H1 (cell line): ENCODE measurements at regions not wholly inside any gene's neighbourhood (a gene's known extent, or its start where the extent isn't known, plus 50 kb on each side); places are given as distances from the start of the nearest gene placed in this dataset.

Source experiments
- CTCF ChIA-PET: fragments of 300-600 bp; sonication (Branson Sonifier 250); formaldehyde crosslinking; loops from one replicate; lab custom pipeline; 2021; ENCODE audit not compliant: partially characterized antibody; lab: Charles Lee
- POLR2A ChIA-PET: fragments of 300-600 bp; sonication (Branson Sonifier 250); formaldehyde crosslinking; loops from one replicate; lab custom pipeline; 2021; ENCODE audit warnings: inconsistent platforms; ENCODE audit not compliant: partially characterized antibody; lab: Charles Lee
- DNase-seq, 2 experiments: peaks; one replicate each; pipeline versions ENCODE4 v3.0.0 to v3.0.0-alpha.2; 2010 to 2022; ENCODE audit warnings: low spot score in 2 of 2, low read depth in 1 of 2, mixed read lengths in 1 of 2
- FAIRE-seq: peaks from 2 replicates; lab custom pipeline; 2011; peaks lifted over from hg19 to GRCh38; lab: Jason Lieb, UNC
- H2AFZ ChIP-seq: 2 replicates; pipeline ENCODE4 v1.8.1; 2012; ENCODE audit warnings: low read length, inconsistent platforms
- H2AK5ac ChIP-seq: 2 replicates; pipeline ENCODE4 v1.6.1; 2013; ENCODE audit warnings: low read depth, low read length
- H2BK120ac ChIP-seq: replicated peaks from 2 replicates; pipeline ENCODE3; 2013; ENCODE audit warnings: low read depth, low read length, inconsistent platforms
- H2BK12ac ChIP-seq: 2 replicates; pipeline ENCODE4 v1.6.1; 2013; ENCODE audit warnings: low read depth, low read length
- H2BK15ac ChIP-seq: 2 replicates; pipeline ENCODE4 v1.6.1; 2013; ENCODE audit warnings: low read length
- H2BK20ac ChIP-seq: 2 replicates; pipeline ENCODE4 v1.6.1; 2013; ENCODE audit warnings: low read length
- H2BK5ac ChIP-seq: 2 replicates; pipeline ENCODE4 v1.6.1; 2013; ENCODE audit warnings: low read depth, low read length
- H3K14ac ChIP-seq: 2 replicates; pipeline ENCODE4 v1.6.1; 2013; ENCODE audit warnings: inconsistent platforms; ENCODE audit not compliant: insufficient read length
- H3K18ac ChIP-seq: 2 replicates; pipeline ENCODE4 v1.6.1; 2013; ENCODE audit warnings: low read length; ENCODE audit errors: extremely low read depth
- H3K23ac ChIP-seq: 2 replicates; pipeline ENCODE4 v1.6.1; 2013; ENCODE audit warnings: inconsistent platforms; ENCODE audit not compliant: insufficient read length
- H3K23me2 ChIP-seq: 2 replicates; pipeline ENCODE4 v1.6.1; 2013; ENCODE audit warnings: low read depth, low read length
- H3K27ac ChIP-seq: 2 replicates; pipeline ENCODE4 v1.6.1; 2011; ENCODE audit warnings: low read depth, low read length, inconsistent platforms
- H3K27me3 ChIP-seq, 4 experiments: replicated peaks in 1 of 4; 1 replicate in 1 of 4; 2 replicates in 3 of 4; pipeline versions ENCODE4 v1.6.1 to v1.8.1; 2011 to 2013; ENCODE audit warnings: low read length in 3 of 4, mild to moderate bottlenecking in 3 of 4, inconsistent platforms in 2 of 4, mixed read lengths in 2 of 4, moderate library complexity in 1 of 4; ENCODE audit not compliant: control insufficient read depth in 3 of 4, insufficient read depth in 3 of 4; ENCODE audit errors: extremely low read depth in 1 of 4
- H3K36me3 ChIP-seq, 4 experiments: 2 replicates each; pipeline versions ENCODE4 v1.6.1 to v1.8.1; 2011 to 2013; ENCODE audit warnings: mild to moderate bottlenecking in 4 of 4, low read length in 3 of 4, moderate library complexity in 2 of 4, control low read depth in 1 of 4, inconsistent platforms in 1 of 4; ENCODE audit not compliant: insufficient read depth in 4 of 4, control insufficient read depth in 2 of 4
- H3K4ac ChIP-seq: replicated peaks from 2 replicates; pipeline ENCODE3; 2013; ENCODE audit warnings: low read length, low read depth, mixed read lengths, inconsistent platforms; ENCODE audit not compliant: insufficient read length
- H3K4me1 ChIP-seq, 4 experiments: replicated peaks in 1 of 4; 1 replicate in 1 of 4; 2 replicates in 3 of 4; pipeline versions ENCODE4 v1.6.1 to v1.8.1; 2011 to 2013; ENCODE audit warnings: low read length in 3 of 4, inconsistent platforms in 2 of 4, mixed read lengths in 1 of 4; ENCODE audit not compliant: insufficient read depth in 4 of 4, control insufficient read depth in 3 of 4
- H3K4me2 ChIP-seq, 2 experiments: 2 replicates each; pipeline versions ENCODE4 v1.6.1 to v1.8.1; 2011 to 2013; ENCODE audit warnings: low read depth in 2 of 2, low read length in 2 of 2, control low read depth in 1 of 2, inconsistent platforms in 1 of 2, mild to moderate bottlenecking in 1 of 2; ENCODE audit not compliant: insufficient read depth in 1 of 2
- H3K4me3 ChIP-seq, 4 experiments: fragments of 200-600, 300-600 bp in 1 of 4; sonication (generic), shearing (Covaris generic), sonication (Bioruptor Twin) in 1 of 4; 2 replicates each; pipeline versions ENCODE4 v1.5.1 to v1.8.1; 2011 to 2016; ENCODE audit warnings: low read length in 4 of 4, low read depth in 3 of 4, control low read depth in 2 of 4, inconsistent platforms in 2 of 4, mild to moderate bottlenecking in 2 of 4, mixed read lengths in 1 of 4, moderate library complexity in 1 of 4; ENCODE audit not compliant: insufficient read depth in 2 of 4; ENCODE audit errors: extremely low read depth in 1 of 4
- H3K56ac ChIP-seq: replicated peaks from 2 replicates; pipeline ENCODE3; 2013; ENCODE audit warnings: low read depth, mild to moderate bottlenecking, mixed read lengths, low read length, inconsistent platforms; ENCODE audit not compliant: insufficient read length
- H3K79me1 ChIP-seq: 2 replicates; pipeline ENCODE4 v1.6.1; 2013; ENCODE audit warnings: low read depth, low read length, control low read depth
- H3K79me2 ChIP-seq, 2 experiments: 2 replicates each; pipeline versions ENCODE4 v1.6.1 to v1.8.1; 2012 to 2013; ENCODE audit warnings: low read length in 2 of 2, mild to moderate bottlenecking in 2 of 2, inconsistent platforms in 1 of 2; ENCODE audit not compliant: insufficient read depth in 2 of 2, control insufficient read depth in 1 of 2
- H3K9ac ChIP-seq, 4 experiments: replicated peaks in 1 of 4; 1 replicate in 1 of 4; 2 replicates in 3 of 4; pipeline versions ENCODE4 v1.6.1 to v1.8.1; 2011 to 2013; ENCODE audit warnings: low read depth in 3 of 4, low read length in 3 of 4, control low read depth in 2 of 4, mild to moderate bottlenecking in 2 of 4, moderate library complexity in 2 of 4, inconsistent platforms in 1 of 4; ENCODE audit errors: extremely low read depth in 1 of 4
- H3K9me3 ChIP-seq, 2 experiments: 2 replicates each; pipeline versions ENCODE4 v1.6.1 to v1.8.1; 2012 to 2013; ENCODE audit warnings: mild to moderate bottlenecking in 2 of 2, moderate library complexity in 2 of 2, control low read depth in 1 of 2, inconsistent platforms in 1 of 2, low read depth in 1 of 2, low read length in 1 of 2, mixed read lengths in 1 of 2; ENCODE audit not compliant: insufficient read depth in 2 of 2
- H4K20me1 ChIP-seq, 2 experiments: replicated peaks in 1 of 2; 2 replicates each; pipeline versions ENCODE3 to v1.8.1; 2011 to 2013; ENCODE audit warnings: inconsistent platforms in 2 of 2, low read length in 2 of 2, mild to moderate bottlenecking in 1 of 2; ENCODE audit not compliant: insufficient read depth in 2 of 2, control insufficient read depth in 1 of 2
- H4K5ac ChIP-seq: 2 replicates; pipeline ENCODE4 v1.6.1; 2013; ENCODE audit warnings: low read length, low read depth, mixed read lengths, inconsistent platforms; ENCODE audit not compliant: insufficient read length
- H4K8ac ChIP-seq: 2 replicates; pipeline ENCODE4 v1.8.0; 2013; ENCODE audit warnings: mild to moderate bottlenecking, moderate library complexity, low read length, inconsistent platforms; ENCODE audit not compliant: insufficient read depth; ENCODE audit errors: extremely low read depth
- H4K91ac ChIP-seq: replicated peaks from 2 replicates; pipeline ENCODE3; 2013; ENCODE audit warnings: low read length, mixed read lengths, inconsistent platforms; ENCODE audit not compliant: insufficient read length
- BACH1 ChIP-seq: IDR thresholded peaks from 2 replicates; pipeline ENCODE4 v1.6.1; 2012; ENCODE audit warnings: low read length, improper control_type of control experiment
- EGR1 ChIP-seq: IDR thresholded peaks from 2 replicates; pipeline ENCODE4 v1.6.1; 2011; ENCODE audit warnings: low read depth, low read length, borderline replicate concordance
- EP300 ChIP-seq, 2 experiments: IDR thresholded peaks; 1 replicate in 1 of 2; 2 replicates in 1 of 2; pipeline ENCODE4 v1.6.1; 2011 to 2012; ENCODE audit warnings: low read depth in 2 of 2, low read length in 2 of 2, mild to moderate bottlenecking in 2 of 2, borderline replicate concordance in 1 of 2, inconsistent platforms in 1 of 2, moderate library complexity in 1 of 2
- GTF2F1 ChIP-seq: IDR thresholded peaks from 2 replicates; pipeline ENCODE4 v1.6.1; 2012; ENCODE audit warnings: low read depth, low read length, improper control_type of control experiment, borderline replicate concordance
- KDM5A ChIP-seq: fragments of 200-600 bp; IDR thresholded peaks from 2 replicates; pipeline ENCODE4 v1.7.1; 2012; ENCODE audit warnings: mild to moderate bottlenecking, low read length, inconsistent platforms, mixed read lengths
- MAFK ChIP-seq: IDR thresholded peaks from 2 replicates; pipeline ENCODE4 v1.6.1; 2012; ENCODE audit warnings: low read depth, mild to moderate bottlenecking, improper control_type of control experiment, low read length
- NRF1 ChIP-seq: IDR thresholded peaks from 2 replicates; pipeline ENCODE4 v1.6.1; 2011; ENCODE audit warnings: mild to moderate bottlenecking, low read depth, low read length, improper control_type of control experiment
- POLR2AphosphoS5 ChIP-seq: IDR thresholded peaks from 2 replicates; pipeline ENCODE4 v1.6.1; 2011; ENCODE audit warnings: low read depth, low read length
- RAD21 ChIP-seq, 2 experiments: IDR thresholded peaks in 1 of 2; conservative IDR thresholded peaks in 1 of 2; 2 replicates each; pipeline ENCODE4 v1.6.1; 2011; ENCODE audit warnings: low read depth in 2 of 2, low read length in 2 of 2, improper control_type of control experiment in 1 of 2, inconsistent platforms in 1 of 2, mild to moderate bottlenecking in 1 of 2, moderate library complexity in 1 of 2
- RNF2 ChIP-seq: fragments of 200-900, 300-1000 bp; sonication (generic); IDR thresholded peaks from 2 replicates; pipeline ENCODE4 v1.7.1; 2016; ENCODE audit warnings: borderline replicate concordance, low read depth, mild to moderate bottlenecking, antibody characterized with exemption, low read length; ENCODE audit not compliant: poor library complexity, severe bottlenecking; ENCODE audit errors: missing control alignments
- SAP30 ChIP-seq: fragments of 300-600 bp; sonication (generic); IDR thresholded peaks from 2 replicates; pipeline ENCODE4 v1.7.1; 2012; ENCODE audit warnings: low read length, moderate library complexity, mild to moderate bottlenecking, inconsistent platforms; ENCODE audit not compliant: insufficient read depth, insufficient replicate concordance
- SIRT6 ChIP-seq: IDR thresholded peaks from one replicate; pipeline ENCODE4 v1.7.1; 2012; ENCODE audit warnings: low read length, inconsistent platforms
- SP1 ChIP-seq: IDR thresholded peaks from 2 replicates; pipeline ENCODE4 v1.6.1; 2011; ENCODE audit warnings: low read depth, low read length
- SP4 ChIP-seq: IDR thresholded peaks from 2 replicates; pipeline ENCODE4 v1.6.1; 2012; ENCODE audit warnings: low read length, inconsistent platforms
- TBP ChIP-seq: IDR thresholded peaks from 2 replicates; pipeline ENCODE4 v1.6.1; 2011; ENCODE audit warnings: low read depth, low read length, improper control_type of control experiment
- WGBS, 2 experiments: shearing (Covaris generic) in 1 of 2; methylation state at CpG; one replicate each; pipeline versions ENCODE4 v1.1.6 to v1.1.7; 2013 to 2015; ENCODE audit warnings: low lambda C conversion rate in 2 of 2, mixed read lengths in 2 of 2, inconsistent platforms in 1 of 2, low coverage in 1 of 2, missing lambda C conversion rate in 1 of 2; ENCODE audit not compliant: insufficient replicate concordance in 2 of 2, insufficient coverage in 1 of 2, insufficient read length in 1 of 2; ENCODE audit errors: extremely low coverage in 1 of 2, missing lambda C conversion rate in 1 of 2; 5-methylcytosine and 5-hydroxymethylcytosine counted together

GRCh38 chr7:12868027-12868426 is 180.6 kb downstream of the ARL4A start:
- no peak overlapping the region for H3K14ac ChIP-seq
- no peak overlapping the region for H3K18ac ChIP-seq
- 83% methylated on average over 2 of the region's 2 CpGs; no CpG with 5 or more reads in 1 of the 2 experiments for WGBS, 2 experiments
- H4K91ac ChIP-seq, result no peak overlapping the region
- H2BK20ac ChIP-seq, result no peak overlapping the region
- no peak overlapping the region for H4K8ac ChIP-seq
- FAIRE-seq (no peak), DNase-seq (no peak)
- H3K4me2 ChIP-seq, result no peak overlapping the region
- no peak overlapping the region for H4K5ac ChIP-seq
- ChIA-PET POLR2A (no interaction called here), CTCF (interaction anchor here (0.6 kb wide), 1 partner anchor 176 kb away, joined by 3 read pairs; no protein-coding TSS in a partner anchor)
- no peaks in the 10 kb centered on the region for H3K79me2 ChIP-seq
- H2AK5ac ChIP-seq, result no peak overlapping the region
- no peaks in the 10 kb centered on the region for H4K20me1 ChIP-seq
- no peak overlapping the region for H3K27ac ChIP-seq
- H3K4ac ChIP-seq, result no peak overlapping the region
- H2AFZ ChIP-seq, result no peak overlapping the region
- no peak overlapping the region for H2BK120ac ChIP-seq
- no peaks in the 10 kb centered on the region for H3K9me3 ChIP-seq
- no peak overlapping the region for H3K4me3 ChIP-seq
- no peak overlapping the region for H3K9ac ChIP-seq
- no peaks in the 10 kb centered on the region for H3K4me1 ChIP-seq
- H2BK15ac ChIP-seq, result no peak overlapping the region
- H2BK5ac ChIP-seq, result no peak overlapping the region
- no peaks in the 10 kb centered on the region for H3K79me1 ChIP-seq
- no peak overlapping the region for H3K23ac ChIP-seq
- no peak overlapping the region for H2BK12ac ChIP-seq
- no peaks in the 10 kb centered on the region for H3K27me3 ChIP-seq
- H3K56ac ChIP-seq, result no peak overlapping the region
- no peaks in the 10 kb centered on the region for H3K36me3 ChIP-seq
- no peaks in the 10 kb centered on the region for H3K23me2 ChIP-seq
- TF ChIP-seq RAD21 (IDR thresholded peaks at IDR 0.05 in 1 of 2, conservative IDR thresholded peaks at IDR 0.05 in 1 of 2; ENCODE audit: low read depth in 2 of 2, low read length in 2 of 2) (no peak), GTF2F1 (no peak), NRF1 (no peak), KDM5A (no peak), BACH1 (no peak), RNF2 (no peak), SIRT6 (no peak), POLR2AphosphoS5 (no peak), EGR1 (no peak), SP4 (no peak), SAP30 (no peak), MAFK (no peak), EP300 (IDR thresholded peaks at IDR 0.05; ENCODE audit: borderline replicate concordance in 1 of 2, low read depth in 2 of 2, low read length in 2 of 2) (no peak), SP1 (no peak), TBP (no peak)
